Activated CD4-positive, alpha-beta T cell treated with anti-CD3 and anti-CD28 coated beads for 1 hour (primary cell): ENCODE measurements at regions not wholly inside any gene's neighbourhood (a gene's known extent, or its start where the extent isn't known, plus 50 kb on each side); places are given as distances from the start of the nearest gene placed in this dataset.
"Not testable (repeated sequence)": the region's sequence is repeated elsewhere in the genome, so short reads cannot be mapped to it uniquely, and the experiment has no call there.

Experiments
- DNase-seq: peaks from one replicate; pipeline ENCODE4 v3.0.0-alpha.2; 2020

- DNase-seq = no peak
Observed at GRCh38 chr12:68514807-68515411, 95.8 kb upstream of the RAP1B start.

- no peak for DNase-seq
Observed at GRCh38 chr12:68515793-68516192, 94.9 kb upstream of the RAP1B start.

GRCh38 chr12:68521321-68521839 is 89.3 kb upstream of the RAP1B start:
- DNase-seq = no peak

GRCh38 chr12:68521848-68522502 is 88.7 kb upstream of the RAP1B start:
- no peak for DNase-seq

GRCh38 chr12:68529466-68529865 is 81.2 kb upstream of the RAP1B start:
- DNase-seq = no peak

GRCh38 chr12:68529869-68530268 is 80.8 kb upstream of the RAP1B start:
- DNase-seq = no peak

GRCh38 chr12:68530299-68530698 is 80.4 kb upstream of the RAP1B start:
- DNase-seq = no peak

GRCh38 chr12:68530965-68531364 is 79.7 kb upstream of the RAP1B start:
- no peak for DNase-seq

GRCh38 chr12:68532204-68532886 is 78.4 kb upstream of the RAP1B start:
- no peak for DNase-seq

- no peak for DNase-seq
Observed at GRCh38 chr12:68532887-68533248, 77.8 kb upstream of the RAP1B start.

- DNase-seq = no peak
Observed at GRCh38 chr12:68534108-68534507, 76.6 kb upstream of the RAP1B start.

GRCh38 chr12:68536885-68537485 is 73.7 kb upstream of the RAP1B start:
- no peak for DNase-seq

- DNase-seq = no peak
Observed at GRCh38 chr12:68537571-68537970, 73.1 kb upstream of the RAP1B start.

GRCh38 chr12:68538726-68539614 is 71.7 kb upstream of the RAP1B start:
- DNase-seq = peak; percentile 22

- no peak for DNase-seq
Observed at GRCh38 chr12:68539615-68539952, 71.1 kb upstream of the RAP1B start.

- DNase-seq = not testable (repeated sequence)
Observed at GRCh38 chr12:68540768-68541167, 69.9 kb upstream of the RAP1B start.

- not testable (repeated sequence) for DNase-seq
Observed at GRCh38 chr12:68547318-68547717, 63.4 kb upstream of the RAP1B start.

GRCh38 chr12:68552605-68553195 is 58.0 kb upstream of the RAP1B start:
- DNase-seq = not testable (repeated sequence)

- DNase-seq = no peak
Observed at GRCh38 chr12:68557011-68557730, 53.5 kb upstream of the RAP1B start.

- DNase-seq = no peak
Observed at GRCh38 chr12:68559246-68559645, 51.5 kb upstream of the RAP1B start.

- DNase-seq = no peak
Observed at GRCh38 chr12:68559984-68560850, 50.5 kb upstream of the RAP1B start.
